IMR-90 (cell line): ENCODE measurements at regions not wholly inside any gene's neighbourhood (a gene's known extent, or its start where the extent isn't known, plus 50 kb on each side); places are given as distances from the start of the nearest gene placed in this dataset.

Experiments
- ATAC-seq: fragments of 200-7000 bp; cut with Tn5 transposase; 2 replicates; pipeline ENCODE4 v1.9.1; 2020; ENCODE audit warnings: low read depth, mild to moderate bottlenecking, moderate library complexity
- BruUV-seq: library from RNA; stranded (reverse); fragments of 400-500 nt; replicated peaks from 2 replicates; lab custom pipeline; 2021; lab: Mats Ljungman, UMichigan
- CTCF ChIA-PET: fragments of 300-600 bp; formaldehyde crosslinking; extraction: SDS; loops from one replicate; lab custom pipeline; 2021; ENCODE audit warnings: antibody characterized with exemption; lab: Yijun Ruan, JAX
- POLR2A ChIA-PET: fragments of 300-600 bp; sonication (Branson Sonifier 250); formaldehyde crosslinking; loops from one replicate; lab custom pipeline; 2022; ENCODE audit warnings: antibody characterized with exemption; ENCODE audit not compliant: unreplicated experiment; lab: Charles Lee
- DNase-seq: peaks from one replicate; pipeline ENCODE4 v3.0.0; 2013
- H2AFZ ChIP-seq: replicated peaks from 2 replicates; pipeline ENCODE3; 2013; ENCODE audit warnings: low read length, mild to moderate bottlenecking; ENCODE audit not compliant: poor library complexity
- H2AK5ac ChIP-seq: 2 replicates; pipeline ENCODE4 v1.6.1; 2013; ENCODE audit warnings: low read depth, low read length, inconsistent platforms
- H2AK9ac ChIP-seq: replicated peaks from 2 replicates; pipeline ENCODE3; 2013; ENCODE audit warnings: mild to moderate bottlenecking, low read depth, low read length, moderate library complexity; ENCODE audit not compliant: poor library complexity
- H2BK120ac ChIP-seq: 2 replicates; pipeline ENCODE4 v1.6.1; 2013; ENCODE audit warnings: low read depth, low read length, inconsistent platforms
- H2BK15ac ChIP-seq: 3 replicates; pipeline ENCODE4 v1.6.1; 2013; ENCODE audit warnings: low read depth, low read length, inconsistent platforms
- H2BK20ac ChIP-seq: 2 replicates; pipeline ENCODE4 v1.6.1; 2013; ENCODE audit warnings: low read depth, mild to moderate bottlenecking, inconsistent platforms, low read length, moderate library complexity
- H2BK5ac ChIP-seq: 2 replicates; pipeline ENCODE4 v1.6.1; 2013; ENCODE audit warnings: mild to moderate bottlenecking, low read depth, low read length, inconsistent platforms; ENCODE audit not compliant: poor library complexity, severe bottlenecking
- H3K14ac ChIP-seq: replicated peaks from 2 replicates; pipeline ENCODE4 v1.6.1; 2013; ENCODE audit warnings: low read depth, low read length, inconsistent platforms
- H3K18ac ChIP-seq: 2 replicates; pipeline ENCODE4 v1.6.1; 2013; ENCODE audit warnings: low read depth, low read length, control low read depth
- H3K23ac ChIP-seq: 2 replicates; pipeline ENCODE4 v1.6.1; 2013; ENCODE audit warnings: low read depth, low read length, inconsistent platforms
- H3K27ac ChIP-seq: 2 replicates; pipeline ENCODE4 v1.5.1; 2013; ENCODE audit warnings: mild to moderate bottlenecking, control low read depth, low read length; ENCODE audit not compliant: insufficient read depth
- H3K27me3 ChIP-seq: 2 replicates; pipeline ENCODE4 v1.6.1; 2013; ENCODE audit warnings: low read length; ENCODE audit not compliant: control insufficient read depth, insufficient read depth
- H3K36me3 ChIP-seq: 2 replicates; pipeline ENCODE4 v1.6.1; 2013; ENCODE audit warnings: low read length, mixed read lengths; ENCODE audit not compliant: control insufficient read depth, insufficient read depth
- H3K4ac ChIP-seq: 2 replicates; pipeline ENCODE4 v1.6.1; 2013; ENCODE audit warnings: low read depth, low read length, inconsistent platforms
- H3K4me1 ChIP-seq: 2 replicates; pipeline ENCODE4 v1.6.1; 2013; ENCODE audit warnings: low read length, mixed read lengths; ENCODE audit not compliant: control insufficient read depth, insufficient read depth
- H3K4me2 ChIP-seq: 2 replicates; pipeline ENCODE4 v1.6.1; 2013; ENCODE audit warnings: low read depth, mild to moderate bottlenecking, control low read depth, low read length, moderate library complexity
- H3K4me3 ChIP-seq: 2 replicates; pipeline ENCODE4 v1.5.1; 2013; ENCODE audit warnings: low read depth, mild to moderate bottlenecking, control low read depth, low read length, moderate library complexity; ENCODE audit not compliant: insufficient read depth
- H3K56ac ChIP-seq: 2 replicates; pipeline ENCODE4 v1.6.1; 2013; ENCODE audit warnings: low read length, inconsistent platforms; ENCODE audit not compliant: insufficient read depth; ENCODE audit errors: extremely low read depth
- H3K79me1 ChIP-seq, 2 experiments: 2 replicates each; pipeline ENCODE4 v1.6.1; 2013; ENCODE audit warnings: low read length in 2 of 2, inconsistent platforms in 1 of 2, low read depth in 1 of 2
- H3K9ac ChIP-seq: 2 replicates; pipeline ENCODE4 v1.6.1; 2013; ENCODE audit warnings: low read depth, low read length, control low read depth
- H3K9me1 ChIP-seq: 2 replicates; pipeline ENCODE4 v1.6.1; 2013; ENCODE audit warnings: low read length, inconsistent platforms; ENCODE audit not compliant: insufficient read depth
- H3K9me3 ChIP-seq: 2 replicates; pipeline ENCODE4 v1.6.1; 2013; ENCODE audit warnings: low read length; ENCODE audit not compliant: control insufficient read depth, insufficient read depth
- H4K20me1 ChIP-seq: 2 replicates; pipeline ENCODE4 v1.6.1; 2013; ENCODE audit warnings: low read length, inconsistent platforms; ENCODE audit not compliant: insufficient read depth
- H4K5ac ChIP-seq: 2 replicates; pipeline ENCODE4 v1.6.1; 2013; ENCODE audit warnings: mild to moderate bottlenecking, low read depth, low read length, control low read depth
- H4K8ac ChIP-seq, 2 experiments: 2 replicates each; pipeline ENCODE4 v1.6.1; 2013; ENCODE audit warnings: low read depth in 2 of 2, low read length in 2 of 2, control low read depth in 1 of 2, inconsistent platforms in 1 of 2
- H4K91ac ChIP-seq: 2 replicates; pipeline ENCODE4 v1.6.1; 2013; ENCODE audit warnings: low read depth, low read length, inconsistent platforms; ENCODE audit not compliant: insufficient read depth
- BHLHE40 ChIP-seq: fragments of 150-350 bp; IDR thresholded peaks from 2 replicates; pipeline ENCODE4 v1.6.1; 2016; ENCODE audit warnings: mild to moderate bottlenecking, low read depth, low read length
- CEBPB ChIP-seq: IDR thresholded peaks from 2 replicates; pipeline ENCODE4 v1.6.1; 2012; ENCODE audit warnings: low read depth, low read length, improper control_type of control experiment
- CHD1 ChIP-seq: IDR thresholded peaks from 2 replicates; pipeline ENCODE4 v1.6.1; 2012; ENCODE audit warnings: low read depth, low read length, improper control_type of control experiment
- CTCF ChIP-seq: conservative IDR thresholded peaks from 2 replicates; pipeline ENCODE4 v1.5.1; 2012; ENCODE audit warnings: mild to moderate bottlenecking, low read depth, low read length, improper control_type of control experiment
- FOS ChIP-seq: fragments of 150-350 bp; IDR thresholded peaks from 2 replicates; pipeline ENCODE4 v1.6.1; 2016; ENCODE audit warnings: low read depth, low read length
- MAFK ChIP-seq: IDR thresholded peaks from 2 replicates; pipeline ENCODE4 v1.6.1; 2012; ENCODE audit warnings: low read depth, low read length, improper control_type of control experiment
- MAZ ChIP-seq: IDR thresholded peaks from 2 replicates; pipeline ENCODE4 v1.6.1; 2012; ENCODE audit warnings: low read depth, mild to moderate bottlenecking, low read length, improper control_type of control experiment, moderate library complexity, borderline replicate concordance
- MXI1 ChIP-seq: IDR thresholded peaks from 2 replicates; pipeline ENCODE4 v1.6.1; 2012; ENCODE audit warnings: low read depth, mild to moderate bottlenecking, low read length, moderate library complexity, borderline replicate concordance
- NFE2L2 ChIP-seq: fragments of 150-350 bp; IDR thresholded peaks from 2 replicates; pipeline ENCODE4 v1.6.1; 2016; ENCODE audit warnings: low read depth, mild to moderate bottlenecking, low read length
- POLR2A ChIP-seq: IDR thresholded peaks from 2 replicates; pipeline ENCODE4 v1.6.1; 2012; ENCODE audit warnings: mild to moderate bottlenecking, low read depth, low read length
- RAD21 ChIP-seq: IDR thresholded peaks from 2 replicates; pipeline ENCODE4 v1.6.1; 2012; ENCODE audit warnings: low read length, improper control_type of control experiment
- RCOR1 ChIP-seq: IDR thresholded peaks from 2 replicates; pipeline ENCODE4 v1.6.1; 2012; ENCODE audit warnings: mild to moderate bottlenecking, low read length, improper control_type of control experiment; ENCODE audit not compliant: insufficient replicate concordance
- RFX5 ChIP-seq: IDR thresholded peaks from 2 replicates; pipeline ENCODE4 v1.8.0; 2012; ENCODE audit warnings: low read depth, mild to moderate bottlenecking, low read length, moderate library complexity
- SMC3 ChIP-seq: fragments of 150-350 bp; IDR thresholded peaks from 2 replicates; pipeline ENCODE4 v1.6.1; 2016; ENCODE audit warnings: low read depth, mild to moderate bottlenecking, antibody characterized with exemption, low read length, moderate library complexity
- WGBS, 2 experiments: methylation state at CpG; one replicate each; pipeline versions ENCODE4 v1.1.5 to v1.1.7; 2013; ENCODE audit warnings: missing lambda C conversion rate in 2 of 2; ENCODE audit not compliant: insufficient read length in 1 of 2; ENCODE audit errors: extremely low coverage in 2 of 2; 5-methylcytosine and 5-hydroxymethylcytosine counted together
- dilution Hi-C: fragments of 300-500 bp; cut with HindIII; formaldehyde crosslinking; loops from one replicate; pipeline ENCODE4 v1.14.3; 2018; ENCODE audit warnings: low sequenced_read_pairs; ENCODE audit not compliant: unreplicated experiment
- in situ Hi-C: fragments of 300-500 bp; cut with MboI; formaldehyde crosslinking; loops from 3 replicates; pipeline ENCODE4 v1.14.3; 2019; ENCODE audit warnings: low sequenced_read_pairs, inconsistent platforms, mixed read lengths
- intact Hi-C: fragments of 100-400 bp; cut with micrococcal nuclease; formaldehyde crosslinking; loops from 2 replicates; pipeline ENCODE4 v1.10.0; 2022
- TF ChIP-seq, protein P1 (sequence below): fragments of 150-350 bp; IDR thresholded peaks from 2 replicates; pipeline ENCODE4 v1.6.1; 2017; ENCODE audit warnings: mild to moderate bottlenecking, antibody characterized with exemption, low read length, low read depth
- TF ChIP-seq, protein P2 (sequence below): fragments of 150-350 bp; IDR thresholded peaks from 2 replicates; pipeline ENCODE4 v1.6.1; 2016; ENCODE audit warnings: low read depth, mild to moderate bottlenecking, low read length, moderate library complexity, borderline replicate concordance

DNA sequence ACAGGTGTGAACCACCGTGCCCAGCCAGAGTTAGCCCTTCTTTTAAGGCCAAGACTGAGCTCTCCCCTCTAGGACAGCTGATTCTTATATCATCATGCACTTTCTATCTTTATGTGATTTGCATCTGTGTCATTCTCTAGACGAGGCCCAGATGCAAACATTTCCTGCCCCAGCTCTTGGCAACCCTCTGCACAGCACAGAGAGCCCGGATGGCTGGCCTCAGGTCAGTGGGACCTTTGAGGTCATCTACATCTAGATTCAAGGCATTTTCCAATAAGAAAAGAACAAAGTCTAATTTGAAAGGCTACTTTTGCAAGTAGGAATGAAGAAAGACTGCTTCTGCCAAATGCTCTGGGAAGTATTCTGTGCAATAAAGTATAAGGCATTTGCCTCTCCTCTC is 109.0 kb upstream of the DAB2 start:
- no peak overlapping the region for H2BK20ac ChIP-seq
- dilution Hi-C loops: no loop called here
- intact Hi-C loops: no loop called here
- no peak overlapping the region for H2AK5ac ChIP-seq
- no TSS peak for BruUV-seq
- H4K91ac ChIP-seq: no peak overlapping the region
- DNase-seq (no peak), ATAC-seq (no peak)
- H4K8ac ChIP-seq: no peak overlapping the region
- H3K79me1 ChIP-seq: no peaks in the 10 kb centered on the region
- H3K27me3 ChIP-seq: no peaks in the 10 kb centered on the region
- TF ChIP-seq, protein P1, sequence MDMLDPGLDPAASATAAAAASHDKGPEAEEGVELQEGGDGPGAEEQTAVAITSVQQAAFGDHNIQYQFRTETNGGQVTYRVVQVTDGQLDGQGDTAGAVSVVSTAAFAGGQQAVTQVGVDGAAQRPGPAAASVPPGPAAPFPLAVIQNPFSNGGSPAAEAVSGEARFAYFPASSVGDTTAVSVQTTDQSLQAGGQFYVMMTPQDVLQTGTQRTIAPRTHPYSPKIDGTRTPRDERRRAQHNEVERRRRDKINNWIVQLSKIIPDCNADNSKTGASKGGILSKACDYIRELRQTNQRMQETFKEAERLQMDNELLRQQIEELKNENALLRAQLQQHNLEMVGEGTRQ: no peak
- TF ChIP-seq CHD1 (no peak), MXI1 (no peak), RAD21 (no peak), POLR2A (no peak), SMC3 (no peak), NFE2L2 (no peak), RFX5 (no peak), MAZ (no peak), MAFK (no peak), FOS (no peak), CEBPB (no peak), CTCF (no peak), RCOR1 (no peak), BHLHE40 (no peak)
- TF ChIP-seq, protein P2, sequence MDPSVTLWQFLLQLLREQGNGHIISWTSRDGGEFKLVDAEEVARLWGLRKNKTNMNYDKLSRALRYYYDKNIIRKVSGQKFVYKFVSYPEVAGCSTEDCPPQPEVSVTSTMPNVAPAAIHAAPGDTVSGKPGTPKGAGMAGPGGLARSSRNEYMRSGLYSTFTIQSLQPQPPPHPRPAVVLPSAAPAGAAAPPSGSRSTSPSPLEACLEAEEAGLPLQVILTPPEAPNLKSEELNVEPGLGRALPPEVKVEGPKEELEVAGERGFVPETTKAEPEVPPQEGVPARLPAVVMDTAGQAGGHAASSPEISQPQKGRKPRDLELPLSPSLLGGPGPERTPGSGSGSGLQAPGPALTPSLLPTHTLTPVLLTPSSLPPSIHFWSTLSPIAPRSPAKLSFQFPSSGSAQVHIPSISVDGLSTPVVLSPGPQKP: no peak
- in situ Hi-C loops: no loop called here
- no peaks in the 10 kb centered on the region for H3K4me1 ChIP-seq
- no peaks in the 10 kb centered on the region for H3K9me3 ChIP-seq
- no peak overlapping the region for H3K4me2 ChIP-seq
- no peak overlapping the region for H3K56ac ChIP-seq
- H2BK120ac ChIP-seq: no peak overlapping the region
- H2BK5ac ChIP-seq: no peak overlapping the region
- no peak overlapping the region for H3K27ac ChIP-seq
- no peak overlapping the region for H4K5ac ChIP-seq
- H3K23ac ChIP-seq: no peak overlapping the region
- no peaks in the 10 kb centered on the region for H4K20me1 ChIP-seq
- no peak overlapping the region for H2BK15ac ChIP-seq
- no peaks in the 10 kb centered on the region for H3K36me3 ChIP-seq
- no peak overlapping the region for H2AK9ac ChIP-seq
- POLR2A ChIA-PET: interaction anchor here (0.7 kb wide), 1 partner anchor 109 kb away, joined by 3 read pairs; the partner anchor contains the start of gene DAB2
- H3K18ac ChIP-seq: no peak overlapping the region
- no CpG with 5 or more reads among the region's 3 CpGs for WGBS, 2 experiments
- CTCF ChIA-PET: no interaction called here
- H2AFZ ChIP-seq: no peak overlapping the region
- no peak overlapping the region for H3K4ac ChIP-seq
- no peak overlapping the region for H3K9ac ChIP-seq
- H3K9me1 ChIP-seq: no peaks in the 10 kb centered on the region
- H3K4me3 ChIP-seq: no peak overlapping the region
- H3K14ac ChIP-seq: no peak overlapping the region
